GM23338 (cell line): ENCODE measurements at regions not wholly inside any gene's neighbourhood (a gene's known extent, or its start where the extent isn't known, plus 50 kb on each side); places are given as distances from the start of the nearest gene placed in this dataset.

Experiments used
- ATAC-seq: fragments of 200-7000 bp; cut with Tn5 transposase; 3 replicates; pipeline ENCODE4 v1.9.1; 2020
- DNase-seq: peaks from one replicate; pipeline ENCODE4 v3.0.0-alpha.2; 2015; ENCODE audit warnings: low spot score
- H2AFZ ChIP-seq: fragments of 200-600 bp; sonication (generic); 2 replicates; pipeline ENCODE4 v1.8.0; 2016; ENCODE audit warnings: antibody characterized with exemption, mild to moderate bottlenecking, moderate library complexity
- H3F3A ChIP-seq: fragments of 200-600 bp; sonication (generic); replicated peaks from 2 replicates; pipeline ENCODE4 v1.8.0; 2017; ENCODE audit warnings: antibody characterized with exemption, mixed run types, low read depth
- H3K27ac ChIP-seq: fragments of 200-600 bp; sonication (generic); 2 replicates; pipeline ENCODE4 v1.6.1; 2016; ENCODE audit warnings: low read depth
- H3K27me3 ChIP-seq: fragments of 200-600 bp; sonication (generic); 2 replicates; pipeline ENCODE4 v1.8.0; 2016; ENCODE audit warnings: mild to moderate bottlenecking, mixed run types, moderate library complexity; ENCODE audit not compliant: insufficient read depth
- H3K36me3 ChIP-seq: fragments of 200-600 bp; sonication (generic); 2 replicates; pipeline ENCODE4 v1.8.0; 2016; ENCODE audit warnings: mild to moderate bottlenecking; ENCODE audit not compliant: insufficient read depth
- H3K4me1 ChIP-seq: fragments of 200-600 bp; sonication (generic); 2 replicates; pipeline ENCODE4 v1.8.0; 2016; ENCODE audit warnings: mild to moderate bottlenecking, moderate library complexity; ENCODE audit not compliant: insufficient read depth
- H3K4me2 ChIP-seq: fragments of 200-600 bp; sonication (generic); 2 replicates; pipeline ENCODE4 v1.7.1; 2017; ENCODE audit warnings: mixed run types
- H3K4me3 ChIP-seq: fragments of 200-600 bp; sonication (generic); 2 replicates; pipeline ENCODE4 v1.6.1; 2016; ENCODE audit warnings: mixed run types
- H3K79me2 ChIP-seq: fragments of 200-600 bp; sonication (generic); replicated peaks from 2 replicates; pipeline ENCODE4 v1.8.0; 2017; ENCODE audit warnings: mild to moderate bottlenecking; ENCODE audit not compliant: insufficient read depth
- H3K9me2 ChIP-seq: fragments of 200-600 bp; sonication (generic); 2 replicates; pipeline ENCODE4 v1.8.0; 2017; ENCODE audit not compliant: insufficient read depth
- H4K20me1 ChIP-seq: fragments of 200-600 bp; sonication (generic); replicated peaks from 2 replicates; pipeline ENCODE4 v1.8.0; 2017; ENCODE audit warnings: mild to moderate bottlenecking; ENCODE audit not compliant: insufficient read depth
- H3K27ac Mint-ChIP-seq: 2 replicates; pipeline ENCODE4 v1.8.0; 2020; ENCODE audit warnings: inconsistent platforms, mild to moderate bottlenecking, moderate library complexity, mixed read lengths
- H3K27me3 Mint-ChIP-seq: 3 replicates; pipeline ENCODE4 v1.8.0; 2022; ENCODE audit warnings: low read depth, mild to moderate bottlenecking, moderate library complexity, mixed read lengths, inconsistent platforms; ENCODE audit not compliant: insufficient read depth, poor library complexity
- H3K36me3 Mint-ChIP-seq: 3 replicates; pipeline ENCODE4 v1.8.0; 2021; ENCODE audit warnings: low read depth, mild to moderate bottlenecking, inconsistent platforms, moderate library complexity, mixed read lengths
- H3K4me1 Mint-ChIP-seq: 3 replicates; pipeline ENCODE4 v1.8.0; 2020; ENCODE audit warnings: mild to moderate bottlenecking, inconsistent platforms, mixed read lengths
- H3K4me3 Mint-ChIP-seq: 3 replicates; pipeline ENCODE4 v1.8.0; 2021; ENCODE audit warnings: moderate library complexity, mild to moderate bottlenecking, inconsistent platforms, mixed read lengths
- H3K9me3 Mint-ChIP-seq: 3 replicates; pipeline ENCODE4 v1.8.0; 2020; ENCODE audit warnings: moderate library complexity, mild to moderate bottlenecking, inconsistent platforms, mixed read lengths
- CREB1 ChIP-seq: fragments of 250-450 bp; sonication (Bioruptor Pico); IDR thresholded peaks from 2 replicates; pipeline ENCODE4 v1.5.0; 2020; ENCODE audit warnings: low read depth, mild to moderate bottlenecking, moderate library complexity
- EZH2 ChIP-seq: fragments of 200-600 bp; sonication (generic); IDR thresholded peaks from one replicate; pipeline ENCODE4 v1.8.0; 2017; ENCODE audit warnings: antibody characterized with exemption, mild to moderate bottlenecking, low read depth; ENCODE audit not compliant: unreplicated experiment
- JUNB ChIP-seq: IDR thresholded peaks from one replicate; pipeline ENCODE4 v1.6.1; 2016; ENCODE audit warnings: antibody characterized with exemption; ENCODE audit not compliant: unreplicated experiment
- NANOG ChIP-seq: IDR thresholded peaks from 2 replicates; pipeline ENCODE4 v1.6.1; 2016; ENCODE audit warnings: antibody characterized with exemption, borderline replicate concordance
- STAT1 ChIP-seq: IDR thresholded peaks from one replicate; pipeline ENCODE4 v1.6.1; 2016; ENCODE audit warnings: antibody characterized with exemption; ENCODE audit not compliant: unreplicated experiment
- ZNF114 ChIP-seq: fragments of 250-450 bp; sonication (Bioruptor Pico); IDR thresholded peaks from 2 replicates; pipeline ENCODE4 v1.5.0; 2020; ENCODE audit warnings: mild to moderate bottlenecking, moderate library complexity
- ZNF331 ChIP-seq: fragments of 250-450 bp; sonication (Bioruptor Pico); IDR thresholded peaks from 2 replicates; pipeline ENCODE4 v1.5.0; 2020; ENCODE audit warnings: low read depth, mild to moderate bottlenecking, moderate library complexity
- TF ChIP-seq, protein P1 (sequence below): fragments of 250-450 bp; sonication (Bioruptor Pico); IDR thresholded peaks from 2 replicates; pipeline ENCODE4 v1.5.0; 2020; ENCODE audit warnings: mild to moderate bottlenecking, moderate library complexity
- TF ChIP-seq, protein P2 (sequence below): IDR thresholded peaks from 2 replicates; pipeline ENCODE4 v1.6.1; 2016; ENCODE audit warnings: antibody characterized with exemption
- TF ChIP-seq, protein P3 (sequence below): IDR thresholded peaks from one replicate; pipeline ENCODE4 v1.6.1; 2018; ENCODE audit warnings: antibody characterized with exemption; ENCODE audit not compliant: unreplicated experiment
- TF ChIP-seq, protein P4 (sequence below), 2 experiments: fragments of 200-600 bp in 1 of 2; sonication (generic) in 1 of 2; conservative IDR thresholded peaks; 2 replicates each; pipeline versions ENCODE4 v1.5.1 to v1.6.1; 2016 to 2017; ENCODE audit warnings: antibody characterized with exemption in 2 of 2, low read depth in 2 of 2, mild to moderate bottlenecking in 2 of 2, moderate library complexity in 1 of 2

DNA sequence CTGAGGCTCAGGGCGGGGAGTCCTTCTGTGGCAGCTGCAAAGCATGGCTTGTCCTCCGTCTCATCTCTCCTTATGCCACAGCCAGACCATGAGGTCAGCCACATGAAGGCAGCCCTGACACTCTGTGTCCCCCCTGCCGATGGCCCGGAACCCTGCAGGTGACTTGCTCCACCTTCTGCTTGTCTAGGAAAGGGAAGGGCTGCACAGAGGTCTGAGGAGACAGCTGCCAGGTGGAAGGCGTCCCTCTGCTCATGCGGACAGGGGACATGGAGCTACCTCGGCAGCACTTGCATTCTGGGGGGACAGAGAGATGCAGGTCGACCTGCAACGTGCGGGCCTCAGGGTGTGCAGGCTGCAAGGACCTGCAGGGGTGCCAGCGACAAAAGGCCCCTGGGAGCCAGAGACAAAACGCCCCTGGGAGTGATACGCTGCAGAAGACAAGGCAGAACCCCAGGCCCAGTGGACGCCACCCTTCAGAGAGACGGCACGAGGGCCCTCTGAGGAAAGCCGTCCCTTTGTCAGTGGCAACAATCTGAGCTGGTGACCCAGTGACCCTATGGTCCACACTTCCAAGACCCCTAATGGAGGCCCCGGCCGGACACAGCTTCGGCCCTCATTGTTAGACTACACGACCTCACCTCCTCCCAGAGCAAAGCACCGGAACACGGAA lies 205.2 kb upstream of the PPP2R2D start (continued):
- TF ChIP-seq, protein P1, sequence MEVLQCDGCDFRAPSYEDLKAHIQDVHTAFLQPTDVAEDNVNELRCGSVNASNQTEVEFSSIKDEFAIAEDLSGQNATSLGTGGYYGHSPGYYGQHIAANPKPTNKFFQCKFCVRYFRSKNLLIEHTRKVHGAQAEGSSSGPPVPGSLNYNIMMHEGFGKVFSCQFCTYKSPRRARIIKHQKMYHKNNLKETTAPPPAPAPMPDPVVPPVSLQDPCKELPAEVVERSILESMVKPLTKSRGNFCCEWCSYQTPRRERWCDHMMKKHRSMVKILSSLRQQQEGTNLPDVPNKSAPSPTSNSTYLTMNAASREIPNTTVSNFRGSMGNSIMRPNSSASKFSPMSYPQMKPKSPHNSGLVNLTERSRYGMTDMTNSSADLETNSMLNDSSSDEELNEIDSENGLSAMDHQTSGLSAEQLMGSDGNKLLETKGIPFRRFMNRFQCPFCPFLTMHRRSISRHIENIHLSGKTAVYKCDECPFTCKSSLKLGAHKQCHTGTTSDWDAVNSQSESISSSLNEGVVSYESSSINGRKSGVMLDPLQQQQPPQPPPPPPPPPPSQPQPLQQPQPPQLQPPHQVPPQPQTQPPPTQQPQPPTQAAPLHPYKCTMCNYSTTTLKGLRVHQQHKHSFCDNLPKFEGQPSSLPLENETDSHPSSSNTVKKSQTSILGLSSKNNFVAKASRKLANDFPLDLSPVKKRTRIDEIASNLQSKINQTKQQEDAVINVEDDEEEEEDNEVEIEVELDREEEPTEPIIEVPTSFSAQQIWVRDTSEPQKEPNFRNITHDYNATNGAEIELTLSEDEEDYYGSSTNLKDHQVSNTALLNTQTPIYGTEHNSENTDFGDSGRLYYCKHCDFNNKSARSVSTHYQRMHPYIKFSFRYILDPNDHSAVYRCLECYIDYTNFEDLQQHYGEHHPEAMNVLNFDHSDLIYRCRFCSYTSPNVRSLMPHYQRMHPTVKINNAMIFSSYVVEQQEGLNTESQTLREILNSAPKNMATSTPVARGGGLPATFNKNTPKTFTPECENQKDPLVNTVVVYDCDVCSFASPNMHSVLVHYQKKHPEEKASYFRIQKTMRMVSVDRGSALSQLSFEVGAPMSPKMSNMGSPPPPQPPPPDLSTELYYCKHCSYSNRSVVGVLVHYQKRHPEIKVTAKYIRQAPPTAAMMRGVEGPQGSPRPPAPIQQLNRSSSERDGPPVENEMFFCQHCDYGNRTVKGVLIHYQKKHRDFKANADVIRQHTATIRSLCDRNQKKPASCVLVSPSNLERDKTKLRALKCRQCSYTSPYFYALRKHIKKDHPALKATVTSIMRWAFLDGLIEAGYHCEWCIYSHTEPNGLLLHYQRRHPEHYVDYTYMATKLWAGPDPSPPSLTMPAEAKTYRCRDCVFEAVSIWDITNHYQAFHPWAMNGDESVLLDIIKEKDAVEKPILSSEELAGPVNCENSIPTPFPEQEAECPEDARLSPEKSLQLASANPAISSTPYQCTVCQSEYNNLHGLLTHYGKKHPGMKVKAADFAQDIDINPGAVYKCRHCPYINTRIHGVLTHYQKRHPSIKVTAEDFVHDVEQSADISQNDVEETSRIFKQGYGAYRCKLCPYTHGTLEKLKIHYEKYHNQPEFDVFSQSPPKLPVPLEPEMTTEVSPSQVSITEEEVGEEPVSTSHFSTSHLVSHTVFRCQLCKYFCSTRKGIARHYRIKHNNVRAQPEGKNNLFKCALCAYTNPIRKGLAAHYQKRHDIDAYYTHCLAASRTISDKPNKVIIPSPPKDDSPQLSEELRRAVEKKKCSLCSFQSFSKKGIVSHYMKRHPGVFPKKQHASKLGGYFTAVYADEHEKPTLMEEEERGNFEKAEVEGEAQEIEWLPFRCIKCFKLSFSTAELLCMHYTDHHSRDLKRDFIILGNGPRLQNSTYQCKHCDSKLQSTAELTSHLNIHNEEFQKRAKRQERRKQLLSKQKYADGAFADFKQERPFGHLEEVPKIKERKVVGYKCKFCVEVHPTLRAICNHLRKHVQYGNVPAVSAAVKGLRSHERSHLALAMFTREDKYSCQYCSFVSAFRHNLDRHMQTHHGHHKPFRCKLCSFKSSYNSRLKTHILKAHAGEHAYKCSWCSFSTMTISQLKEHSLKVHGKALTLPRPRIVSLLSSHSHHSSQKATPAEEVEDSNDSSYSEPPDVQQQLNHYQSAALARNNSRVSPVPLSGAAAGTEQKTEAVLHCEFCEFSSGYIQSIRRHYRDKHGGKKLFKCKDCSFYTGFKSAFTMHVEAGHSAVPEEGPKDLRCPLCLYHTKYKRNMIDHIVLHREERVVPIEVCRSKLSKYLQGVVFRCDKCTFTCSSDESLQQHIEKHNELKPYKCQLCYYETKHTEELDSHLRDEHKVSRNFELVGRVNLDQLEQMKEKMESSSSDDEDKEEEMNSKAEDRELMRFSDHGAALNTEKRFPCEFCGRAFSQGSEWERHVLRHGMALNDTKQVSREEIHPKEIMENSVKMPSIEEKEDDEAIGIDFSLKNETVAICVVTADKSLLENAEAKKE (CRISPR knock-in tag), result no peak
- TF ChIP-seq EZH2 (no peak), ZNF331 (CRISPR knock-in tag) (no peak), JUNB (no peak)

DNA sequence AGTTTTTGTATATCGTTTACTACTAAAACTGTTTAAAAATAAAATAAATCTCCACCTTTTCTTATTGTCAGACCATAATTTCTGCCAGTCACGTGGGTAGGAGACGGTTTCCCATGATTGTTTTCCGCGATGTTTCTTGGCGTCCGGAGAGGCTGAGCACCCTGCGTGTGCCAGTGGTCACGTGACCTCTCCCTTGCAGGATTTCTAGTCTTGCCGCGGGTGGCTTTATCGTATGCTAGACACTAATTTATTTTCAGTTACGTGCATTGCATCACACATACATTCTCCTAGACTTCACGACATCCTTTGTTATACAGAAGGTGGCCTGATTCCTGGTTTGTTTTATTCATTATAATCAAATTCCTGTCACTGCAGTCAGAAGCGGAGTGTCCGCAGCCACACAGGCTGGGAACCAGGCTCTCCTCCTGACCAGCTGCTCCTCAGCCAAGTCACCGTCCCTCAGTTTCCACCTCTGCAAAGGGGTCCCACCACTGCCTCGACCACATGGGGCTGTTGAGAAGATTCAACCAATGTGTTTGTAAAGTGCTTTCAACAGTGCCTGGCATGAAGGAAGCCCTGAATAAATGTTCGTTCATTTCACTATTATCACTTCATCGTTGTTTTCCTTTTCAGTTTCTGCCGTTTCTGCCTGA lies 203.2 kb upstream of the PPP2R2D start:
- H3K9me3 Mint-ChIP-seq, result no peaks in the 10 kb centered on the region
- no peaks in the 10 kb centered on the region for H3K79me2 ChIP-seq
- H3K9me2 ChIP-seq, result no peaks in the 10 kb centered on the region
- H3K4me2 ChIP-seq, result no peak overlapping the region
- H3K27me3 ChIP-seq, result no peaks in the 10 kb centered on the region
- no peaks in the 10 kb centered on the region for H3K36me3 ChIP-seq
- no peaks in the 10 kb centered on the region for H3F3A ChIP-seq
- no peaks in the 10 kb centered on the region for H4K20me1 ChIP-seq
- no peak overlapping the region for H3K27ac ChIP-seq
- no peak overlapping the region for H3K4me3 ChIP-seq
- H3K36me3 Mint-ChIP-seq, result no peaks in the 10 kb centered on the region
- H2AFZ ChIP-seq, result peak overlapping the region; percentile 78
- no peak for ATAC-seq
- H3K4me1 Mint-ChIP-seq, result no peaks in the 10 kb centered on the region; the same call in 2 of the 3 replicates
- H3K27ac Mint-ChIP-seq, result no peak overlapping the region
- no peak overlapping the region for H3K4me3 Mint-ChIP-seq
- no peak for DNase-seq
- no peaks in the 10 kb centered on the region for H3K4me1 ChIP-seq
- H3K27me3 Mint-ChIP-seq, result peaks cover 8% of the 10 kb centered on the region
- TF ChIP-seq STAT1, result no peak
- TF ChIP-seq JUNB, result no peak
- no peak for TF ChIP-seq ZNF114 (CRISPR knock-in tag)
- no peak for TF ChIP-seq CREB1 (CRISPR knock-in tag)
- TF ChIP-seq NANOG, result no peak
- no peak for TF ChIP-seq ZNF331 (CRISPR knock-in tag)
- TF ChIP-seq EZH2, result no peak
- TF ChIP-seq, protein P2, sequence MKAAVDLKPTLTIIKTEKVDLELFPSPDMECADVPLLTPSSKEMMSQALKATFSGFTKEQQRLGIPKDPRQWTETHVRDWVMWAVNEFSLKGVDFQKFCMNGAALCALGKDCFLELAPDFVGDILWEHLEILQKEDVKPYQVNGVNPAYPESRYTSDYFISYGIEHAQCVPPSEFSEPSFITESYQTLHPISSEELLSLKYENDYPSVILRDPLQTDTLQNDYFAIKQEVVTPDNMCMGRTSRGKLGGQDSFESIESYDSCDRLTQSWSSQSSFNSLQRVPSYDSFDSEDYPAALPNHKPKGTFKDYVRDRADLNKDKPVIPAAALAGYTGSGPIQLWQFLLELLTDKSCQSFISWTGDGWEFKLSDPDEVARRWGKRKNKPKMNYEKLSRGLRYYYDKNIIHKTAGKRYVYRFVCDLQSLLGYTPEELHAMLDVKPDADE, result no peak
- TF ChIP-seq, protein P3, sequence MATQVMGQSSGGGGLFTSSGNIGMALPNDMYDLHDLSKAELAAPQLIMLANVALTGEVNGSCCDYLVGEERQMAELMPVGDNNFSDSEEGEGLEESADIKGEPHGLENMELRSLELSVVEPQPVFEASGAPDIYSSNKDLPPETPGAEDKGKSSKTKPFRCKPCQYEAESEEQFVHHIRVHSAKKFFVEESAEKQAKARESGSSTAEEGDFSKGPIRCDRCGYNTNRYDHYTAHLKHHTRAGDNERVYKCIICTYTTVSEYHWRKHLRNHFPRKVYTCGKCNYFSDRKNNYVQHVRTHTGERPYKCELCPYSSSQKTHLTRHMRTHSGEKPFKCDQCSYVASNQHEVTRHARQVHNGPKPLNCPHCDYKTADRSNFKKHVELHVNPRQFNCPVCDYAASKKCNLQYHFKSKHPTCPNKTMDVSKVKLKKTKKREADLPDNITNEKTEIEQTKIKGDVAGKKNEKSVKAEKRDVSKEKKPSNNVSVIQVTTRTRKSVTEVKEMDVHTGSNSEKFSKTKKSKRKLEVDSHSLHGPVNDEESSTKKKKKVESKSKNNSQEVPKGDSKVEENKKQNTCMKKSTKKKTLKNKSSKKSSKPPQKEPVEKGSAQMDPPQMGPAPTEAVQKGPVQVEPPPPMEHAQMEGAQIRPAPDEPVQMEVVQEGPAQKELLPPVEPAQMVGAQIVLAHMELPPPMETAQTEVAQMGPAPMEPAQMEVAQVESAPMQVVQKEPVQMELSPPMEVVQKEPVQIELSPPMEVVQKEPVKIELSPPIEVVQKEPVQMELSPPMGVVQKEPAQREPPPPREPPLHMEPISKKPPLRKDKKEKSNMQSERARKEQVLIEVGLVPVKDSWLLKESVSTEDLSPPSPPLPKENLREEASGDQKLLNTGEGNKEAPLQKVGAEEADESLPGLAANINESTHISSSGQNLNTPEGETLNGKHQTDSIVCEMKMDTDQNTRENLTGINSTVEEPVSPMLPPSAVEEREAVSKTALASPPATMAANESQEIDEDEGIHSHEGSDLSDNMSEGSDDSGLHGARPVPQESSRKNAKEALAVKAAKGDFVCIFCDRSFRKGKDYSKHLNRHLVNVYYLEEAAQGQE, result no peak
- TF ChIP-seq, protein P4, sequence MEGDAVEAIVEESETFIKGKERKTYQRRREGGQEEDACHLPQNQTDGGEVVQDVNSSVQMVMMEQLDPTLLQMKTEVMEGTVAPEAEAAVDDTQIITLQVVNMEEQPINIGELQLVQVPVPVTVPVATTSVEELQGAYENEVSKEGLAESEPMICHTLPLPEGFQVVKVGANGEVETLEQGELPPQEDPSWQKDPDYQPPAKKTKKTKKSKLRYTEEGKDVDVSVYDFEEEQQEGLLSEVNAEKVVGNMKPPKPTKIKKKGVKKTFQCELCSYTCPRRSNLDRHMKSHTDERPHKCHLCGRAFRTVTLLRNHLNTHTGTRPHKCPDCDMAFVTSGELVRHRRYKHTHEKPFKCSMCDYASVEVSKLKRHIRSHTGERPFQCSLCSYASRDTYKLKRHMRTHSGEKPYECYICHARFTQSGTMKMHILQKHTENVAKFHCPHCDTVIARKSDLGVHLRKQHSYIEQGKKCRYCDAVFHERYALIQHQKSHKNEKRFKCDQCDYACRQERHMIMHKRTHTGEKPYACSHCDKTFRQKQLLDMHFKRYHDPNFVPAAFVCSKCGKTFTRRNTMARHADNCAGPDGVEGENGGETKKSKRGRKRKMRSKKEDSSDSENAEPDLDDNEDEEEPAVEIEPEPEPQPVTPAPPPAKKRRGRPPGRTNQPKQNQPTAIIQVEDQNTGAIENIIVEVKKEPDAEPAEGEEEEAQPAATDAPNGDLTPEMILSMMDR (conservative IDR thresholded peaks at IDR 0.05; ENCODE audit: low read depth in 2 of 2), result no peak
